OCI-LY7 (cell line): ENCODE measurements at regions not wholly inside any gene's neighbourhood (a gene's known extent, or its start where the extent isn't known, plus 50 kb on each side); places are given as distances from the start of the nearest gene placed in this dataset.

Source experiments
- BruUV-seq: library from RNA; stranded (reverse); fragments of 400-500 nt; replicated peaks from 2 replicates; lab custom pipeline; 2021; lab: Mats Ljungman, UMichigan
- CTCF ChIA-PET: fragments of 300-600 bp; sonication (Branson Sonifier 250); formaldehyde crosslinking; loops from one replicate; lab custom pipeline; 2022; ENCODE audit warnings: antibody characterized with exemption; ENCODE audit not compliant: unreplicated experiment; lab: Charles Lee
- POLR2A ChIA-PET: fragments of 300-600 bp; sonication (Branson Sonifier 250); formaldehyde crosslinking; loops from one replicate; lab custom pipeline; 2022; ENCODE audit warnings: antibody characterized with exemption; lab: Charles Lee
- DNase-seq: peaks from one replicate; pipeline ENCODE4 v3.0.0-alpha.2; 2015; ENCODE audit warnings: low spot score
- H2AFZ ChIP-seq: fragments of 200-600 bp; sonication (generic), shearing (Covaris generic); 2 replicates; pipeline ENCODE4 v1.6.1; 2014; ENCODE audit warnings: mild to moderate bottlenecking, antibody characterized with exemption, low read length, moderate library complexity
- H3K27ac ChIP-seq: fragments of 200-600 bp; sonication (generic); 2 replicates; pipeline ENCODE4 v1.5.1; 2014; ENCODE audit warnings: mixed run types, low read depth, mild to moderate bottlenecking, moderate library complexity, low read length, inconsistent platforms; ENCODE audit not compliant: poor library complexity, severe bottlenecking
- H3K36me3 ChIP-seq: fragments of 200-600 bp; sonication (generic); 2 replicates; pipeline ENCODE4 v1.6.1; 2014; ENCODE audit warnings: mild to moderate bottlenecking, antibody characterized with exemption, low read length, moderate library complexity, mixed read lengths; ENCODE audit not compliant: insufficient read depth
- H3K4me1 ChIP-seq: fragments of 200-600 bp; sonication (generic); 2 replicates; pipeline ENCODE4 v1.5.1; 2014; ENCODE audit warnings: mild to moderate bottlenecking, low read length; ENCODE audit not compliant: insufficient read depth, poor library complexity, severe bottlenecking
- H3K4me2 ChIP-seq: fragments of 200-600 bp; sonication (generic); 2 replicates; pipeline ENCODE4 v1.6.1; 2014; ENCODE audit warnings: mild to moderate bottlenecking, low read length
- H3K4me3 ChIP-seq: fragments of 200-600 bp; sonication (generic); 2 replicates; pipeline ENCODE4 v1.5.1; 2014; ENCODE audit warnings: mild to moderate bottlenecking, low read depth, low read length; ENCODE audit not compliant: poor library complexity, severe bottlenecking
- H3K79me2 ChIP-seq: fragments of 200-600 bp; sonication (generic); 2 replicates; pipeline ENCODE4 v1.6.1; 2016; ENCODE audit warnings: low read depth, mild to moderate bottlenecking, low read length, moderate library complexity, mixed read lengths; ENCODE audit not compliant: insufficient read depth
- H3K9me2 ChIP-seq: fragments of 200-600 bp; sonication (generic); 2 replicates; pipeline ENCODE4 v1.6.1; 2016; ENCODE audit warnings: mild to moderate bottlenecking, low read length, mixed read lengths; ENCODE audit not compliant: insufficient read depth
- H3K9me3 ChIP-seq: fragments of 200-600 bp; sonication (generic); 2 replicates; pipeline ENCODE4 v1.6.1; 2014; ENCODE audit warnings: mild to moderate bottlenecking, mixed run types, low read length, mixed read lengths
- H4K20me1 ChIP-seq: fragments of 200-600 bp; sonication (generic); 2 replicates; pipeline ENCODE4 v1.6.1; 2014; ENCODE audit warnings: mild to moderate bottlenecking, antibody characterized with exemption, low read length, moderate library complexity, mixed read lengths; ENCODE audit not compliant: insufficient read depth
- EZH2phosphoT487 ChIP-seq: fragments of 200-600 bp; sonication (generic); IDR thresholded peaks from 2 replicates; pipeline ENCODE4 v1.6.1; 2018; ENCODE audit warnings: low read depth, borderline replicate concordance, mild to moderate bottlenecking, mixed run types, antibody characterized with exemption, low read length, moderate library complexity, mixed read lengths
- intact Hi-C: fragments of 100-400 bp; cut with micrococcal nuclease; formaldehyde crosslinking; loops from one replicate; pipeline ENCODE4 v1.10.0; 2022; ENCODE audit not compliant: unreplicated experiment
- TF ChIP-seq, protein P1 (sequence below): fragments of 200-600 bp; sonication (generic); conservative IDR thresholded peaks from 2 replicates; pipeline ENCODE4 v1.5.1; 2014; ENCODE audit warnings: mild to moderate bottlenecking, antibody characterized with exemption, low read length, moderate library complexity, mixed read lengths

DNA sequence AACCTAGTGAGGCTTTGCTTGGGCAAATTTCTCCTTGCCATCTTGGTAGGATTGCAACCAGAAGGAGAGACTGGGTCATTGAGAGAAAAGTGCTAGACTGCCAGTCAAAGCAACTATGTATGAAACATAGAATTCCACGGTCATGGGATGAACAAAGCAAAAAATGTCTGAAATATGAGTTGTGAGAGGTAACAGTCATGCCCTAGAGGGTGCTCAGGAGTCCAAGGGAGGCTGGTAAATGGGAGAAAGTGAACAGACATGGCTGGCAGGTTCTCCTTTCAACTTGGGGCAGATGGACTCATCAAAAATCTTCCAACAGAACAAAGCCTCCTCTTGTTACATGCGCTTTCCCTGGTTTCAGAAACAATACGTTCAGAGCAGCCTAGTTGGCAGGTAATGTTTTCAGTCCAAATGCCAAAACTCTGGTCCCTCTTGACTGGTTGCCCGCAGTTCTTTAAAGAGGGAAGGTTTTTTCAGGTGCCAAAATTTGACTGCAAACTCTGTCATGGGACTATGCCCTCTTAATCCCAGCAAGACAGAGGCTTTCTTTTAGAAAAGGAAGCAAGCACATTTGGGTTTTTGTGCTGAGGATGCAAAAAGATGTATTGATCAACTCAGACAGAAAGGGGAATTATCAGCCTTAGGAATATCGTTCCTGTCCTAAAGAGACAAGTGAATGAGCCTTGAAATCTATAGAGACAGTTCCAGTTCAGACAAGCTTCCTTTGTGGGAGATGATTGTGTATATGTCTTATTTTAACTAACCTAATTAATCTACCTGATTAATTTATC, 68.5 kb upstream of the SASH1 start:
- H3K9me2 ChIP-seq = no peaks in the 10 kb centered on the region
- intact Hi-C loops = no loop called here
- no peak for DNase-seq
- ChIA-PET POLR2A (no interaction called here), CTCF (no interaction called here)
- no peaks in the 10 kb centered on the region for H3K4me1 ChIP-seq
- no peaks in the 10 kb centered on the region for H3K36me3 ChIP-seq
- no peak overlapping the region for H3K4me2 ChIP-seq
- no peak overlapping the region for H3K4me3 ChIP-seq
- no TSS peak for BruUV-seq
- no peak overlapping the region for H2AFZ ChIP-seq
- H3K79me2 ChIP-seq = no peaks in the 10 kb centered on the region
- H4K20me1 ChIP-seq = no peaks in the 10 kb centered on the region
- no peak for TF ChIP-seq EZH2phosphoT487
- TF ChIP-seq, protein P1, sequence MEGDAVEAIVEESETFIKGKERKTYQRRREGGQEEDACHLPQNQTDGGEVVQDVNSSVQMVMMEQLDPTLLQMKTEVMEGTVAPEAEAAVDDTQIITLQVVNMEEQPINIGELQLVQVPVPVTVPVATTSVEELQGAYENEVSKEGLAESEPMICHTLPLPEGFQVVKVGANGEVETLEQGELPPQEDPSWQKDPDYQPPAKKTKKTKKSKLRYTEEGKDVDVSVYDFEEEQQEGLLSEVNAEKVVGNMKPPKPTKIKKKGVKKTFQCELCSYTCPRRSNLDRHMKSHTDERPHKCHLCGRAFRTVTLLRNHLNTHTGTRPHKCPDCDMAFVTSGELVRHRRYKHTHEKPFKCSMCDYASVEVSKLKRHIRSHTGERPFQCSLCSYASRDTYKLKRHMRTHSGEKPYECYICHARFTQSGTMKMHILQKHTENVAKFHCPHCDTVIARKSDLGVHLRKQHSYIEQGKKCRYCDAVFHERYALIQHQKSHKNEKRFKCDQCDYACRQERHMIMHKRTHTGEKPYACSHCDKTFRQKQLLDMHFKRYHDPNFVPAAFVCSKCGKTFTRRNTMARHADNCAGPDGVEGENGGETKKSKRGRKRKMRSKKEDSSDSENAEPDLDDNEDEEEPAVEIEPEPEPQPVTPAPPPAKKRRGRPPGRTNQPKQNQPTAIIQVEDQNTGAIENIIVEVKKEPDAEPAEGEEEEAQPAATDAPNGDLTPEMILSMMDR = no peak
- no peaks in the 10 kb centered on the region for H3K9me3 ChIP-seq
- H3K27ac ChIP-seq = no peak overlapping the region

DNA sequence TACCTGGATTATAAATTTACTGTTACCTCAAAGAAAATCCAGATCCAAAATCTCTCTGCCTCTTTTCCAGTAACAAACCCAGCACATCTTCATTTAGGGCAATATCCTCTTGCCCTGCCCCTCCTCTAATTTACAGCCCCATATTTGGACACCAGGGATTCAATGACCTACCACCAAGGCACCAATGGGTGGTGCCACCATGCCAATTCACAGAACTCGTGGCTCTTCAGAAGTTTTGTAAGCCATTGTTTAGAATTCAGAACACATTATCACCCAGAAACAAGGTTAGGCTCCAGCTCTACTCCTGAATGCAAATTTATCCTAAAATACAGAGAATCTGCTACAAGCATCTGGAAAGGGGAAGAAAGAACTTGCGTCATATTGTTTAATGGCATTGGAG, 67.8 kb upstream of the SASH1 start:
- H3K4me3 ChIP-seq = no peak overlapping the region
- H3K4me2 ChIP-seq = no peak overlapping the region
- no TSS peak for BruUV-seq
- H3K27ac ChIP-seq = no peak overlapping the region
- H3K79me2 ChIP-seq = no peaks in the 10 kb centered on the region
- DNase-seq = no peak
- H3K9me3 ChIP-seq = no peaks in the 10 kb centered on the region
- H2AFZ ChIP-seq = no peak overlapping the region
- no peaks in the 10 kb centered on the region for H3K36me3 ChIP-seq
- intact Hi-C loops = no loop called here
- no peaks in the 10 kb centered on the region for H3K4me1 ChIP-seq
- TF ChIP-seq EZH2phosphoT487 = no peak
- TF ChIP-seq, protein P1 = no peak
- no peaks in the 10 kb centered on the region for H4K20me1 ChIP-seq
- H3K9me2 ChIP-seq = no peaks in the 10 kb centered on the region
- CTCF ChIA-PET = no interaction called here
- POLR2A ChIA-PET = no interaction called here

DNA sequence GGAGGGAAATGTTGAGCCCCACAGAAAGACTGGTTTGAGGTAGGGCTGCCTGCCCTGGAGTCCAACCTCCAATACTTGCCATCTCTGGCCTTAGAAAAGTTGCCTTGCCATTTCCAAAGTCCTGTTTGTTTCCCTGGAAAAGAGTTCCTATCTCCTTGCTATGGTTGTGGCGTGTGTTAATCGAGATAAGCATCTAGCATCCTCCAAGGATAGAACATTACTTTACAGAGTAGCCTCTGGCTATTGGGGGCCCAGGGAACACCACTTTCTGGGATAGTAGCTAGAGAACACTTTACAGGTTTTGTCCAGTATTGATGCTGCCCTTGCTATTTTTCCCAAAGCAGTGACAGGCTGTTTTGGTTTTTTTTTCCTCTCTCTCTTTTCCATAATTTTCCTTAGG, 57.4 kb upstream of the SASH1 start:
- Histone ChIP-seq H3K36me3 (no peaks in the 10 kb centered on the region), H2AFZ (no peak overlapping the region), H3K4me1 (no peaks in the 10 kb centered on the region), H3K79me2 (no peaks in the 10 kb centered on the region), H3K9me2 (no peaks in the 10 kb centered on the region), H3K9me3 (no peaks in the 10 kb centered on the region), H3K4me2 (no peak overlapping the region), H4K20me1 (no peaks in the 10 kb centered on the region), H3K27ac (no peak overlapping the region), H3K4me3 (no peak overlapping the region)
- no peak for DNase-seq
- intact Hi-C loops = no loop called here
- no peak for TF ChIP-seq EZH2phosphoT487
- TF ChIP-seq, protein P1 = no peak
- ChIA-PET CTCF (no interaction called here), POLR2A (interaction anchor here (0.6 kb wide), 1 partner anchor 11 kb away, joined by 4 read pairs; no protein-coding TSS in a partner anchor)
- BruUV-seq = no TSS peak
